ENCODE measurements at regions not wholly inside any gene's neighbourhood (a gene's known extent, or its start where the extent isn't known, plus 50 kb on each side); places are given as distances from the start of the nearest gene placed in this dataset.

- no peak for TF ChIP-seq CTCF (IDR thresholded peaks at IDR 0.05)
- no peak for TF ChIP-seq POLR2A (IDR thresholded peaks at IDR 0.05)
Measured at GRCh38 chr7:25459057-25459456, 230.8 kb upstream of the NPVF start.
